GM18870 (cell line): ENCODE measurements at regions not wholly inside any gene's neighbourhood (a gene's known extent, or its start where the extent isn't known, plus 50 kb on each side); places are given as distances from the start of the nearest gene placed in this dataset.
A peak's percentile ranks its signal among the peaks of the same experiment; 100 is the strongest.

Experiments
- ATAC-seq: cut with Tn5 transposase; IDR thresholded peaks from one replicate; pipeline ENCODE4 v1.9.1; 2021; ENCODE audit warnings: moderate library complexity; ENCODE audit not compliant: unreplicated experiment

DNA sequence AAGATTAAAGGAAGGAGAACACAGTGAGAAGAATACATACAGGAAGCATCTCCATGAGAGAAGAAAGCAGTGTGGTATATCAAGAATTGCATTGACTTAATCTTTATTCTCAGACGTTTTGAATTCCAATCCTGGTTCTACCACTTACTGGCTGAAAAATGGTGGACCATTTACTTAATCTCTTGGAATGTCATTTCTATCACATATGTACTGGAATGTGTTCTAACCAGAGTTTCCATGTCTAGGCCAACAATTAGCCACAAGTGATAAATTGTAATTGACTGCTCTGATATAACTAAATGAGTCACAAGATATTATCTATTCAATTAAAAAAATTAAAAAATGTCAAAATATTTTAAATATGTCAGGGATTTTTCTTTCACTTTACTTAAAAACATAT lies 626.1 kb downstream of the PTPRC start:
- no peak for ATAC-seq

- ATAC-seq, result no peak
Measured at GRCh38 chr1:199265319-199265718, 626.5 kb downstream of the PTPRC start.

DNA sequence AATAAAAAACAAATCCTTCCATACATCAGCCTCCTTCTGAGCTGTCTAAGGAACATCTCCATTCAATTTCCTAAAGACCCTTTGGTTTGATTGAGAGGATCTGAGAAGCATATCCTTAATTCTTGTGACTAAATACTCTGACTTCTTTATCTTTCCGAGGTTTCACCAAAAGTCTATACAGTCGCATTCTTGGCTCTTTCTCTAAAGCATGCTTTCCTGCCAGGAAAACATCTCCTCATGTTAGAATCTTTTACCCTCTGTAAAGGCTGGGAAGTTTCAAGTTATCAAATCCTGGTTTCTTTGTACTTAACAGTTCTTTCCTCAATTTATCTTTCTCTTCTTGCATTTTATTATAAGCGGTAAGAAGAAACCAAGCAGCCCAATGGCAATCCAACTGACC lies 630.4 kb downstream of the PTPRC start:
- ATAC-seq, result no peak

GRCh38 chr1:199272139-199272544 lies 633.3 kb downstream of the PTPRC start:
- ATAC-seq, result no peak

GRCh38 chr1:199272628-199273086 lies 633.8 kb downstream of the PTPRC start:
- peak; percentile 91 for ATAC-seq

DNA sequence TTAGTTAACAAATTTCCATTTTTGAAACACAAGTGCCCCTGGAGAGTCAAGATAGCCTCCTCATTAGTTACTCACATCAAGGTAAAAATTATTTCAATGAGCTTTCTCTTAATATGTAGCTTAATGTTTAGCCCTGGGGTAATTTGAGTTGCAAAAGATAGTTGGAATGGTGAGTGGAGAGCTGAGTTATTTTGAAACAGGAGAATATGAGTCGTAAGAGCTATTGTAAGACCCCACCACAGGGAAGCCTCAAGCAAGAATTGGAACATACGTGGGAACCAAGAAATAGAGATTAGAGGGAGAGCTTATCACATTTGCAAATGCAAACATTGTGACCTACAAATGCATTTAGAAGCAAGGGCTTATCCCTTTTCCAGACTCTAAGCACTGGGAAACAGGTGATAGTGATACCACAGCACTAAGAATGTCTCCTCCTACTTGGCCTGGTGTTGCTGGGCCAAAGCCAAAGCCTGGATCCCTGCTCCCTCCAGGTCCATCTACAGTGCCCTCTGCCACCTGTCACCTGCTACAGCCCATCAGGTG lies 635.1 kb downstream of the PTPRC start:
- peak; percentile 33 for ATAC-seq

DNA sequence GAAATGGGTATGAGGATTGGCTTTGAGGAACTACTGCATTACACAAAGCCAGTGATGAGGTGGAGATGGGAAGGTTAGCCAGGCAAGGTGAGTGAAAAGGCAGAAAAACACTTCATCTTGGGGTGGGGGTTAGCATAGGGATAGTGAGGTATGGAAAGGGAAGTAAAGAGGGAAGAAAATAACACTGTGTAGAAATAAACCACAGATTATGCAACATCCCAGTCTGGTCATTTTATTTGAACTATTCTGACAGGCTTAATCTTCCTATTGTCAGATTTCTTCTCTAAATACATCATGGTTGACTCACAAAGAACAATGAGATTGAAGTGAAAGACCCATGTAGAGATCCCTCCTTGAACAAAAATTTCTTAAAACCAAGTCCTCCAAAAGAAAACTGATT lies 640.2 kb downstream of the PTPRC start:
- ATAC-seq, result no peak

- ATAC-seq, result peak; percentile 63
Measured at GRCh38 chr1:199279872-199280645, 641.2 kb downstream of the PTPRC start.

- no peak for ATAC-seq
Measured at GRCh38 chr1:199282751-199283305, 644.0 kb downstream of the PTPRC start.

DNA sequence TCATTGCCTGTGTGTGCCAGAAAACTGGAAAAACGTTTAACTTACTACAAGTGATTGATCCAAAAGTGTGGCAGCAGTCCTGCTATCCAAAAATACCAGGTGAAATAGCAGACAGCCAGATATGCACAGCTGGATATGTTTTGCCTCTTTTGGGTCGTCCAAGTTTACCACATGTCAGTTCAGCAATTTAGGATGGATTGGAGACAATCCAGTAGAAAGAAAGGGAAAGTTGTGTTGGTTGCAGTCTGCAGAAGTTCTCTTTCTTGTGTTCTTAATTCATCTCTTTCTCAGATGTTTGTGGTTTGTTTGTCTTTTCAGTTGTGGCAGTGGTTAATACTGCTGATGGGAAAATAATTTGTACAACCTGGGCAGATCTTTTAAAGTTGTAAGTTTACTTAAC lies 645.0 kb downstream of the PTPRC start:
- ATAC-seq, result no peak

DNA sequence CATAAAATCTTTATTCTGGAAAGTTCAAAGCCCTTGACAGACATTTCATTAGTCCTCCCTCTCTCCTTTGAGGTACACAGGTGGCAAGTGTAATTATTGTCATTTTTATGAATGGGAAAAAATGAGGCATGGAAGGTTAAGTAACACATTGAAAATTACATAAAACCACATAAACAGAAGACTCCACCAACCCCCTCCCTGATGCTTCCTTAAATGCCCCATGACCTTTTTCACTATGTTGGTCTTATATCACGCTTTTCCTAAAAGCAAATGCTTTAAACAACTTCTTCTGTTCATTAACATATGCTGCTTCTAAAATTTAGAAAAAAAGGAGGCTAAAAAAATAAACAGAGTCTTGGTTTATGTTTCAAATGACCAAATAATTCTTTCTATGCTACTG lies 648.4 kb downstream of the PTPRC start:
- no peak for ATAC-seq

DNA sequence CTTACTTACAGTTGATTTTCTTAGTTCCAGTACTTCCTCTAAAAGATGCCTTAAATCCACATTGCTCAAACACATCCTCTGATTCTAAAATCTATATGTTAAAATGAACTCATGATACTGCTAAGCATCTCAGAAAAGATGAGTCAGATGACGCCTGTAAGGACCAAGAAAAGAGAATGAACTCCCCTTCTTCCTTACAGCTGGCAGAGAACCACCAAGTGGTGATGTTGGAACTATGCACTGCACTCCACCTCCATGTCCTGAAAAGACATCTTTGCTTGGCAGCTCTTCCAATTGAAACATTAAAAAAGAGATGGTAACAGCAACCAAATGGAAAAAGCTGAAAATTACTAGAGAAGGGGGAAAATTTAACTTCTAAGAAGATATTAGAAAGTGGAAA lies 648.8 kb downstream of the PTPRC start:
- ATAC-seq, result no peak

DNA sequence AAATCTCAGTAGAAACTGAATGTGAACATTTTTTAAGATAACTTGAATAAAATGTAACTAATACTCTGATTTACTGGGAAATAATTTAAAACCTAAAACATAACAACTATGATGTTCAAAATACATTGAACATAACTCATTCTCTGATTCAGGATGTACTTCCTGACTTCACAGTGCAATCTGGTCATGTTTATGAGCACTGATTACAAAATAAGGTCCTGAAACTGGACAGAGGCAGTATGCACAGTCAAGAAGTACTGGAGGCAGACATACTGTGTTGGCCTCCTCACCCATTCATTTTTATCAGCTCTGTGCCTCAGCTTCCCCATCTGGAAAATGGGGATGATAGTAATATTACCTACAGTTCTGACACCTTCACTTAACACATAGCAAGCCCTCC lies 651.3 kb downstream of the PTPRC start:
- ATAC-seq, result no peak

DNA sequence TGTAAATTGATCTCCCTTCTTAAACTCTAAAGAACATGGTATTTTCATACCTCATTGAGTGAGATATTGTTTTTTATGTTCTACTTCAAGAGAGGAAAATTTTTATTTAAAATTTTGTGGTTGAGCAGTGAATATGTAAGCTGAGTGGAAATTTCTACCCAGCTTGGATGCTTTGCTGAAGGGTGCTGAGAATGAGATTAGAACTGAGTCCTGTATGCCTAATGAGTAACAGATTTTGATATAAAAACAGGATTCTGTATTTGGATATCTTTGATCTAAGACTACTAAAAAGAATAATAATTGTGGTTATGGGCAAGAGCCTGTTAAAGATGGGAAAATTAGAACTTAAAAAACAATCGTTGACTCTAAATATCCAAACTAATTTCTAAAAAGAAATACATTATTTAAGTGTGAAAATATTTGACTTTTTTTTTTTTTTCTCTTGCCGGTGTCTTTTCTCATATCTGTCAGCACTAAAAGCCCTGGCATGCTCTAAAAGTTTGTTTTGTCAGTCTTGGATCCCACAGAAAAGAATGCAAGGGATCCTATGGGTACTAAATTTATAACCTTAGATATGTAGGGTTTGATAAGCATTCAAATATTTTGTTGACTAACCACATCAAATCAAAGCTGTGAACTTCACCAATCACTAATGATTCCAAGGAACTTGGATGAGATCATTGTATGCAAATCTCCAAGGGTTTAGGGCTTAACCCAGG lies 652.3 kb downstream of the PTPRC start:
- no peak for ATAC-seq

DNA sequence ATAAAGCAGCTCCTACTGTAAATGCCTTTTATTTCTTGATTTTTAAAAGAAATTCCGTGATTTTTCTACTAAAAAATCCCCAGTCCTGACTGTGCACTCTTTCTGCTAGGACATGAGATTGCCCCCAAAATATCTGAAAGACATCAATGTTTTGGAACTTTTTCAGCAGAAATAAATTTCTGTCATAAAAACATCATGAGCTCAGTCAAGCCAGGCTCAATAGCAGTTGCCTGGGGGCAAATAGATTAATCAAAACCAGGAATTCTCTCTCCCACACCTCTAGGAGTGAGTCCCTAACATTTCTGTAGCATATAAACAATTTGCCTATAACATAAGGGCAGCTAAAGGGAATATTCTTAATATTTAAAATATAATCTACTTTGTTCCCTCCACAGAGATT lies 654.1 kb downstream of the PTPRC start:
- ATAC-seq, result no peak

GRCh38 chr1:199295107-199295506 lies 656.3 kb downstream of the PTPRC start:
- ATAC-seq, result no peak

DNA sequence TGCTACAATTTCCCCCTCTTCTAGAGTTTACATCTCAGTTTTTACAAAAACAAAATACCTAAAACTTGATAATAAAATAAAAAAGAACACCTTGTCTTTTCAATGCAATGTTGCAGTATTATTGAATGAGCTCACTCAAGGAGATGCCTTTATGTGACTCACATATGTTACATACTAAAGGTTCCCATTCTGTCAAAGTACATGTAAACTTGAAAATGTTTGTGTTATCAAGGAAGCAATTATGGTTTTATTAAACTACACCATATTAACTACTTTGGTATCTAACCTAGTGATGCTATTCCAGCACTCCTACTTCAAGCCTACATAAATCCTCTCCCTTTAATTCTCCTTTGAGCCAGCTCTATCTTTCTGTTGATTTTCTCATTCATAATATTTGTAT lies 658.3 kb downstream of the PTPRC start:
- ATAC-seq, result no peak

DNA sequence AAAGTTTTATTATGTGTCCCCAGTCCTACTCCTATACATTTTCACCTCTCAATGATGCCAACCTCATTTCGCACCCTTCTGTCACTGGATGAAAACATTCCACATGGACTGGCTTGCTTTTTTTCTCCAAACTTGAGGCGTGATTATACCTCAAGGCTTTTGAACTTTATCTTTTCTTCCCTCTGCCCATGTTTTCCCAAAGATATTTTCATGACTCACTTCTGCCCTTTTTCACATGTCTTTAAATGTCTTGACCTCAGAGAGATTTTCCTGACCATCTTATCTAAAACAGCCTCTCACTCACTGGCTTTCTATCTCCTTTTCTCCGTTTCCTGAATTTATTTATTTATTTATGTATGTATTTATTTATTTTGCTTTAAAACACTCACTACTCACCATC lies 659.0 kb downstream of the PTPRC start:
- ATAC-seq, result no peak

GRCh38 chr1:199298825-199299224 lies 660.0 kb downstream of the PTPRC start:
- ATAC-seq, result no peak

DNA sequence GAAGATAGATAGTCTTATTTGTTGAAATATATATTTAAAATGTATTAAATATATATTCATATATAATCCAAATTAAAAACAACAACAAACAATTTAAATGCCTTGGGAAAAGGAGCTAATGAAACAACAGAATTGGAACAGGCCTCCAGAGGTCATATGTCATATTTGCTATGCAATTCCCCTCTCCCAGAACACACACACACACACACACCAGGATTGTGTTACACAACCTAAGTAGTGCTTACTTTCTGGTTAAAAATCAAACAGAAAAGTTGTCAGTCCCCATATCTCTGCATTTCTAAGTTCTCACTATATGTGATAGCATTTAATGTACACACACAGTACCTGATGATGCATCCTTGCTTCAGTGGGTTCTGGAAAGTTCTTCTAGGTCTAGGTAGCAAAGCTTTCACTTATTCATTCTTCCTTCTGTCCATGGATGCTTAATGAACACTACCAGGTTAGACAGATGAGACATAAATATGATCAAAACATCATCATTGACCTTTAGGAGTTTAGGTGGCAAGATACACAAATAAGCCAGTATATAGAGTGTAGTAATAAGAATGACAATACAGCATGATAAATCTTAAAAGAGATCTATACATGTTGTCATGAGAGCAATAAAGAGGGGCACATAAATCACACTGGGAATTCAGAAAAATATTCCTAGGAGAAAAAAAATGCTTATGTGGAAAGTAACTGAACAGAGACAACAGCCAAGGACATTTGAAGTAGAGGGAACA lies 662.8 kb downstream of the PTPRC start:
- no peak for ATAC-seq

- ATAC-seq, result no peak
Measured at GRCh38 chr1:199302554-199302953, 663.7 kb downstream of the PTPRC start.
